K562 (cell line): ENCODE measurements at regions not wholly inside any gene's neighbourhood (a gene's known extent, or its start where the extent isn't known, plus 50 kb on each side); places are given as distances from the start of the nearest gene placed in this dataset.

Experiments
- ATAC-seq: fragments of 200-7000 bp; cut with Tn5 transposase; 3 replicates; pipeline ENCODE4 v1.9.1; 2020; ENCODE audit warnings: moderate library complexity
- BruUV-seq: library from RNA; stranded (reverse); fragments of 400-500 nt; replicated peaks from 2 replicates; lab custom pipeline; 2021; lab: Mats Ljungman, UMichigan
- CTCF ChIA-PET: fragments of 300-600 bp; formaldehyde crosslinking; extraction: SDS; loops from one replicate; lab custom pipeline; 2021; ENCODE audit warnings: low intra/inter-chr PET ratio; lab: Yijun Ruan, JAX
- POLR2A ChIA-PET: fragments of 300-600, 350-650 bp; sonication (Branson Sonifier 250); formaldehyde crosslinking; extraction: SDS; loops from one replicate; lab custom pipeline; 2021; ENCODE audit warnings: antibody characterized with exemption, inconsistent platforms; lab: Yijun Ruan, JAX
- DNase-seq, 4 experiments: peaks; one replicate each; pipeline versions ENCODE4 v3.0.0 to v3.0.0-alpha.2; 2011 to 2018; ENCODE audit warnings: low spot score in 3 of 4, mixed read lengths in 3 of 4; ENCODE audit errors: extremely low read depth in 1 of 4
- FAIRE-seq: peaks from 2 replicates; lab custom pipeline; 2011; peaks lifted over from hg19 to GRCh38; lab: Jason Lieb, UNC
- H2AFZ ChIP-seq: 2 replicates; pipeline ENCODE4 v1.6.0; 2011; ENCODE audit warnings: low read depth, low read length, control low read depth, inconsistent platforms
- H3K27ac ChIP-seq: fragments of 200-600 bp; 3 replicates; pipeline ENCODE4 v1.8.0; 2011; ENCODE audit warnings: low read depth, mild to moderate bottlenecking, control low read depth, inconsistent platforms, low read length, moderate library complexity, mixed read lengths; ENCODE audit errors: extremely low read depth
- H3K27me3 ChIP-seq, 2 experiments: fragments of 300-600 bp in 1 of 2; 2 replicates in 1 of 2; 3 replicates in 1 of 2; pipeline versions ENCODE4 v1.6.0 to v1.8.0; 2011; ENCODE audit warnings: inconsistent platforms in 2 of 2, low read length in 2 of 2, mild to moderate bottlenecking in 1 of 2, mixed read lengths in 1 of 2, moderate library complexity in 1 of 2; ENCODE audit not compliant: control insufficient read depth in 2 of 2, insufficient read depth in 2 of 2
- H3K36me3 ChIP-seq: fragments of 300-600 bp; 3 replicates; pipeline ENCODE4 v1.8.0; 2011; ENCODE audit warnings: mild to moderate bottlenecking, low read length, inconsistent platforms; ENCODE audit not compliant: control insufficient read depth, insufficient read depth
- H3K4me1 ChIP-seq, 2 experiments: fragments of 200-600 bp in 1 of 2; replicated peaks in 1 of 2; 2 replicates in 1 of 2; 3 replicates in 1 of 2; pipeline versions ENCODE4 v1.5.1 to v1.8.0; 2011; ENCODE audit warnings: inconsistent platforms in 2 of 2, low read length in 2 of 2, mild to moderate bottlenecking in 1 of 2, mixed read lengths in 1 of 2, moderate library complexity in 1 of 2; ENCODE audit not compliant: control insufficient read depth in 2 of 2, insufficient read depth in 2 of 2
- H3K4me2 ChIP-seq: 2 replicates; pipeline ENCODE4 v1.6.1; 2011; ENCODE audit warnings: low read length, control low read depth, inconsistent platforms, mixed read lengths; ENCODE audit not compliant: insufficient read depth
- H3K4me3 ChIP-seq: fragments of 200-600 bp; sonication (generic), shearing (Covaris generic); 2 replicates; pipeline ENCODE4 v1.5.1; 2016; ENCODE audit warnings: control low read depth, inconsistent platforms
- H3K79me2 ChIP-seq: fragments of 200-600 bp; 3 replicates; pipeline ENCODE4 v1.8.0; 2011; ENCODE audit warnings: low read length, inconsistent platforms; ENCODE audit not compliant: control insufficient read depth, insufficient read depth
- H3K9ac ChIP-seq, 2 experiments: 2 replicates each; pipeline versions ENCODE4 v1.6.0 to v1.6.1; 2011; ENCODE audit warnings: low read depth in 2 of 2, low read length in 2 of 2, control low read depth in 1 of 2, inconsistent platforms in 1 of 2, mild to moderate bottlenecking in 1 of 2, mixed read lengths in 1 of 2; ENCODE audit not compliant: insufficient read depth in 1 of 2
- H3K9me1 ChIP-seq: one replicate; pipeline ENCODE4 v1.6.0; 2011; ENCODE audit warnings: inconsistent platforms, mild to moderate bottlenecking, low read length, moderate library complexity; ENCODE audit not compliant: control insufficient read depth, insufficient read depth
- H3K9me3 ChIP-seq: replicated peaks from 2 replicates; pipeline ENCODE4 v1.5.1; 2011; ENCODE audit warnings: low read depth, low read length, inconsistent platforms; ENCODE audit not compliant: control insufficient read depth, insufficient read depth
- H4K20me1 ChIP-seq: replicated peaks from 2 replicates; pipeline ENCODE4 v1.6.1; 2011; ENCODE audit warnings: low read length, inconsistent platforms, mixed read lengths; ENCODE audit not compliant: control insufficient read depth, insufficient read depth
- ARID3A ChIP-seq: IDR thresholded peaks from 2 replicates; pipeline ENCODE4 v1.6.1; 2012; ENCODE audit warnings: low read depth, low read length, improper control_type of control experiment, borderline replicate concordance
- CBX3 ChIP-seq, 2 experiments: IDR thresholded peaks; 1 replicate in 1 of 2; 2 replicates in 1 of 2; pipeline ENCODE4 v1.6.1; 2012; ENCODE audit warnings: inconsistent platforms in 2 of 2, low read length in 2 of 2, borderline replicate concordance in 1 of 2, control low read depth in 1 of 2
- CBX5 ChIP-seq: IDR thresholded peaks from 2 replicates; pipeline ENCODE4 v1.6.1; 2014; ENCODE audit warnings: low read depth, borderline replicate concordance
- FOXM1 ChIP-seq, 2 experiments: fragments of 450-650 bp in 1 of 2; sonication (generic) in 1 of 2; formaldehyde crosslinking in 1 of 2; IDR thresholded peaks; 2 replicates each; pipeline versions ENCODE4 v1.6.1 to v1.9.0; 2017 to 2022; ENCODE audit warnings: low read depth in 2 of 2, mild to moderate bottlenecking in 2 of 2, missing genetic modification reagents in 1 of 2, moderate library complexity in 1 of 2
- TRIM28 ChIP-seq: fragments of 450-650 bp; IDR thresholded peaks from 2 replicates; pipeline ENCODE4 v1.6.1; 2017
- ZFP36 ChIP-seq: fragments of 150-350 bp; IDR thresholded peaks from 2 replicates; pipeline ENCODE4 v1.6.1; 2018; ENCODE audit warnings: low read length, low read depth; ENCODE audit not compliant: partially characterized antibody
- ZNF280A ChIP-seq: fragments of 450-650 bp; IDR thresholded peaks from 2 replicates; pipeline ENCODE4 v1.6.1; 2018; ENCODE audit warnings: mild to moderate bottlenecking, low read depth; ENCODE audit not compliant: partially characterized antibody
- WGBS: fragments of 100-300 bp; shearing (Covaris generic); methylation state at CpG from one replicate; pipeline ENCODE4 v1.1.6; 2016; ENCODE audit warnings: low coverage, mixed read lengths; ENCODE audit not compliant: insufficient coverage; ENCODE audit errors: missing lambda C conversion rate; 5-methylcytosine and 5-hydroxymethylcytosine counted together
- in situ Hi-C: fragments of 300-500 bp; cut with MboI; formaldehyde crosslinking; loops from 4 replicates; pipeline ENCODE4 v1.15.0; 2018; ENCODE audit warnings: inconsistent platforms, mixed read lengths
- intact Hi-C: fragments of 100-400 bp; cut with micrococcal nuclease; formaldehyde crosslinking; loops from 2 replicates; pipeline ENCODE4 v1.14.2; 2022

DNA sequence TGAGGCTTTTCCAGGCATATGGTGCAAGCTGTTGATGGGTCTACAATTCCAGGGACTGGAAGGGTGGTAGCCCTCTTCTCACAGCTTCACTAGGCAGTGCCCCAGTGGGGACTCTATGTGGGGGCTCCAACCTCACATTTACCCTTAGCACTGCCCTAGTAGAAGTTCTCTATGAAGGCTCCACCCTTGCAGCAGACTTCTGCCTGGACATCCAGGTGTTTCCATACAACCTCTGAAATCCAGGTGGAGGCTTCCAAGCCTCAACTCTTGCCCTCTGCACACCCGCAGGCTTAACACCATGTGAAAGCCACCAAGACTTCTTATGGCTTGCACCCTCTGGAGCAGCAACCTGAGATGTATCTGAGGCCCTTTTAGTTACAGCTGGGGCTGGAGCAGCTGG is 87.8 kb downstream of the ZNF777 start:
- TF ChIP-seq CBX3 (IDR thresholded peaks at IDR 0.05; ENCODE audit: borderline replicate concordance in 1 of 2, low read length in 2 of 2) (peak in 1 of 2 experiments; percentile 61; a peak in 1 of 3 replicates), ARID3A (no peak), ZNF280A (peak; percentile 49), FOXM1 (IDR thresholded peaks at IDR 0.05; ENCODE audit: low read depth) (no peak), FOXM1 (CRISPR knock-in tag; IDR thresholded peaks at IDR 0.05; ENCODE audit: low read depth) (no peak), CBX5 (peak; percentile 65; the same call in 1 of the 2 replicates), ZFP36 (peak; percentile 41), TRIM28 (0 out of 2 replicates have a peak, but pooled peaks have one; percentile 56)
- ATAC-seq (no peak), FAIRE-seq (no peak), DNase-seq (no peak)
- no peaks in the 10 kb centered on the region for H3K4me1 ChIP-seq
- no peak overlapping the region for H3K9ac ChIP-seq
- no TSS peak for BruUV-seq
- in situ Hi-C loops (no loop called here), intact Hi-C loops (no loop called here)
- POLR2A ChIA-PET = no interaction called here
- no peaks in the 10 kb centered on the region for H4K20me1 ChIP-seq
- H3K27me3 ChIP-seq = no peaks in the 10 kb centered on the region; a peak in 1 of 5 replicates
- no peak overlapping the region for H3K4me2 ChIP-seq
- H2AFZ ChIP-seq = no peak overlapping the region
- H3K79me2 ChIP-seq = no peaks in the 10 kb centered on the region
- no peak overlapping the region for H3K4me3 ChIP-seq
- no peaks in the 10 kb centered on the region; the same call in 2 of the 3 replicates for H3K36me3 ChIP-seq
- 0 out of 2 replicates have a peak, but pooled peaks cover 2% of the 10 kb centered on the region for H3K9me3 ChIP-seq
- CTCF ChIA-PET = no interaction called here
- WGBS = 0% methylated on average over 1 of the region's 1 CpG
- H3K9me1 ChIP-seq = no peaks in the 10 kb centered on the region
- H3K27ac ChIP-seq = no peak overlapping the region
